ENCODE measurements at regions not wholly inside any gene's neighbourhood (a gene's known extent, or its start where the extent isn't known, plus 50 kb on each side); places are given as distances from the start of the nearest gene placed in this dataset.

DNA sequence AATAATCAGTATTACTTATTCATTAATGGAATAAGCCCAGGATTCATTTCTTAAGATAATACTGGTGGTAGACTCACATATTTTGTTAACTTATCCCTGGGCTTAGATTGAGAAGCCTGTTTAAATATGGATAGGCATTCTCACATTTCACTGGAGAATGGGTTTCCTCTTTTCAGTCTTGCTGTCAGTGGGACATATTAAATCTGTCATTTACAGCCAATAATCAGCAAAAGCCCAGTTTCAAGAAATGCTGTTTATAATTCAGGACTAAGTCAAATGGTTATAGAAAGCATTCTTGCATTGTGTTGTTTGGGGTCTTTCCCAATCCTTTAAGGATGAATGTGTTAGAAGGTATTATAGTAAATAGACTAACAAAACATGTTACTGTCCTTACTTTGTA lies 143.7 kb upstream of the NAALADL2 start:
- TF ChIP-seq POLR2A (IDR thresholded peaks at IDR 0.05), result no peak
- TF ChIP-seq, protein P1, sequence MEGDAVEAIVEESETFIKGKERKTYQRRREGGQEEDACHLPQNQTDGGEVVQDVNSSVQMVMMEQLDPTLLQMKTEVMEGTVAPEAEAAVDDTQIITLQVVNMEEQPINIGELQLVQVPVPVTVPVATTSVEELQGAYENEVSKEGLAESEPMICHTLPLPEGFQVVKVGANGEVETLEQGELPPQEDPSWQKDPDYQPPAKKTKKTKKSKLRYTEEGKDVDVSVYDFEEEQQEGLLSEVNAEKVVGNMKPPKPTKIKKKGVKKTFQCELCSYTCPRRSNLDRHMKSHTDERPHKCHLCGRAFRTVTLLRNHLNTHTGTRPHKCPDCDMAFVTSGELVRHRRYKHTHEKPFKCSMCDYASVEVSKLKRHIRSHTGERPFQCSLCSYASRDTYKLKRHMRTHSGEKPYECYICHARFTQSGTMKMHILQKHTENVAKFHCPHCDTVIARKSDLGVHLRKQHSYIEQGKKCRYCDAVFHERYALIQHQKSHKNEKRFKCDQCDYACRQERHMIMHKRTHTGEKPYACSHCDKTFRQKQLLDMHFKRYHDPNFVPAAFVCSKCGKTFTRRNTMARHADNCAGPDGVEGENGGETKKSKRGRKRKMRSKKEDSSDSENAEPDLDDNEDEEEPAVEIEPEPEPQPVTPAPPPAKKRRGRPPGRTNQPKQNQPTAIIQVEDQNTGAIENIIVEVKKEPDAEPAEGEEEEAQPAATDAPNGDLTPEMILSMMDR (IDR thresholded peaks at IDR 0.05), result no peak
- TF ChIP-seq POLR2AphosphoS5 (IDR thresholded peaks at IDR 0.05; ENCODE audit: insufficient read depth in 1 of 2, low read depth in 1 of 2), result no peak

All from vagina (tissue), 2 donors.